ENCODE measurements at regions not wholly inside any gene's neighbourhood (a gene's known extent, or its start where the extent isn't known, plus 50 kb on each side); places are given as distances from the start of the nearest gene placed in this dataset.
A peak's percentile ranks its signal among the peaks of the same experiment; 100 is the strongest.
"Not testable (repeated sequence)": the region's sequence is repeated elsewhere in the genome, so short reads cannot be mapped to it uniquely, and the experiment has no call there.

DNA sequence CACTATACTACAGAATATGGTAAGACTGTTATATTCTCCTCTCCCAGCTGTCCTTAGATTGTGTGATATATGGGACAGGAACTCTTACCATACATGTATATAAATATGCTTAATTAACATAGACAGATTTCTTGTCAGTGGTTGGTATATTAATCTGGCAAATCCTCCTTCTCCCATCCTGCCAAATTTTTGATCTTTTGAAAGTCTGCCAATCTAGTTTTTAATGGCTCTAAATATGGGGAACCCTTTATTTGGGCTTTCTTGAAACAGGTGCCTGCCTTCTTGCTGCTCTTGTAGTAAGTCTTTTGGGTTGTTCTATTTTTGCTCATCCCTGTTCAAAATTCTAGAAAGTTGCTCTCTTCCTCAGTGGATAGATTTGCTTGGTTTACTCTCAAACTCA is 63.5 kb downstream of the SPATA31D1 start:
- ATAC-seq (replicated peaks) (no peak), DNase-seq (no peak)
- H3K4me3 Mint-ChIP-seq = no peak overlapping the region
- H3K36me3 Mint-ChIP-seq = no peaks in the 10 kb centered on the region
- no peak overlapping the region for H3K27ac Mint-ChIP-seq
- H3K9me3 Mint-ChIP-seq = no peaks in the 10 kb centered on the region
- peaks cover 4 to 7% of the 10 kb centered on the region in 2 donors for H3K4me1 Mint-ChIP-seq
- H3K27me3 Mint-ChIP-seq = peaks cover 0 to 5% of the 10 kb centered on the region in 2 donors

DNA sequence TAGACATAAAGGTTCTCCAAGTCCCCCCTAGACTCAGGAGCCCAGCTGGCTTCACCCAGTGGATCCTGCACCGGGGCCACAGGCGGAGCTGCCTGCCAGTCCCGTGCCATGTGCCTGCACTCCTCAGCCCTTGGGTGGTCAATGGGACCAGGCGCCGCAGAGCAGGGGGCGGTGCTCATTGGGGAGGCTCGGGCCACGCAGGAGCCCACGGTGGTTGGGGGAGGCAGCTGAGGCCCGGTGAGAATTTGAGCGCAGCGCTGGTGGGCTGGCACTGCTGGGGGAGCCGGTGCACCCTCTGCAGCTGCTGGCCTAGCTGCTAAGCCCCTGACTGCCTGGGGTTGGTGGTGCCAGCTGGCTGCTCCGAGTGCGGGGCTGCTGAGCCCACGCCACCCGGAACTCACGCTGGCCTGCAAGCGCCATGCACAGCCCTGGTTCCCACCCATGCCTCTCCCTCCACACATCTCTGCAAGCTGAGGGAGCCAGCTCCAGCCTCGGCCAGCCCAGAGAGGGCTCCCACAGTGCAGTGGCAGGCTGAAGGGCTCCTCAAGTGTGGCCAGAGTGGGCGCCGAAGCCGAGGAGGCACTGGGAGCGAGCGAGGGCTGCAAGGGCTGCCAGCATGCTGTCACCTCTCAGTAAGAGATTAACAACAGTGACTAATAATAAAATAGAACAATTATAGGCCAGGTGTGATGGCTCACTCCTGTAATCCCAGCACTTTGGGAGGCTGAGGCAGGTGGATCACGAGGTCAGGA is 65.9 kb downstream of the SPATA31D1 start:
- peaks cover 13 to 25% of the 10 kb centered on the region in 2 donors for H3K4me1 Mint-ChIP-seq
- DNase-seq (no peak), ATAC-seq (replicated peaks) (no peak)
- H3K36me3 Mint-ChIP-seq = no peaks in the 10 kb centered on the region
- no peaks in the 10 kb centered on the region for H3K9me3 Mint-ChIP-seq
- no peak overlapping the region for H3K4me3 Mint-ChIP-seq
- no peak overlapping the region for H3K27ac Mint-ChIP-seq
- H3K27me3 Mint-ChIP-seq = peaks cover 0 to 5% of the 10 kb centered on the region in 2 donors

DNA sequence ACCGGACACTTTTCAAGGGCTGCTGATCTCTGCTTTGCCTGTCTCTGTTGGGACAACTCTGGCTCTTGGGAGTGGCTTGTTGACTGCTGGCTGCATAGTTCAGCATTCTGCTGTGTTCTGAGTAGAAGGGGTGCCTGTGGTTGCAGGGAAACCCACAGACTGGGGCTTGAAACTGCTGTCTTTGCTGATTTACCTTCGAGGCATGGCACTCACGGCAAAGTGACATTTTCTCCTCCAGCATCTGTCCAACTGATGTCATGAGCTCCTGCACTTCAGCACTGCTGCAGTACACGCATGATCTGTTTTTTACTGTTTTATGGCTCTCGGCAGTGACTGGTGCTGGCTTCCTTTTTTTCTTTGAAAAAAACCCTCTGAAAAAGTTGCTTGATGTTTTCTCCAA is 69.2 kb downstream of the SPATA31D1 start:
- Mint-ChIP-seq H3K27me3 (peaks cover 3 to 4% of the 10 kb centered on the region in 2 donors), H3K27ac (peak overlapping the region; percentile 10), H3K36me3 (no peaks in the 10 kb centered on the region), H3K4me3 (no peak overlapping the region), H3K4me1 (peaks cover 13 to 27% of the 10 kb centered on the region in 2 donors), H3K9me3 (no peaks in the 10 kb centered on the region)
- peak; percentile 82 to 88 for ATAC-seq (replicated peaks)
- DNase-seq = peak; percentile 17

DNA sequence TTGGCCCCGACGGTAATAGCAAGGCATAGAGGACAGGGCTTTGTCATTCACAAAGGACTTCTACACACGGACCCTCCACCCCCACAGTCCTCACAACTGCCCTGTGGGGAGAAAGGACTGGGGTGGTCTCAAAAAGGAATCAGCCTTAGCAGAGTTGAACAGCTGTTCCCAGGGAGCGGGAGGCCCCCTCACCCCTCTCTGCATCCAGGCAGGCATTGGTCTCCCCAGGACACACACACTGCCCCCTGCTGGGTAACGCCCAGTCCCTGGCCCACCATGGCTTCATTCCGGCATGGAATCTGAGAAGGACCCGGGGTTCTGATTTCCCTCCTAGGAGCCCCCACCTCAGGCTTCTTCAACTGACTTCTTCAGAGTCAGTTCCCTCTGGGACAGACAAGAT is 73.2 kb downstream of the SPATA31D1 start:
- H3K4me3 Mint-ChIP-seq; H3K36me3 Mint-ChIP-seq; H3K27ac Mint-ChIP-seq; H3K9me3 Mint-ChIP-seq; ATAC-seq (replicated peaks); DNase-seq; H3K27me3 Mint-ChIP-seq: not testable (repeated sequence)
- peaks cover 13 to 31% of the 10 kb centered on the region in 2 donors for H3K4me1 Mint-ChIP-seq

DNA sequence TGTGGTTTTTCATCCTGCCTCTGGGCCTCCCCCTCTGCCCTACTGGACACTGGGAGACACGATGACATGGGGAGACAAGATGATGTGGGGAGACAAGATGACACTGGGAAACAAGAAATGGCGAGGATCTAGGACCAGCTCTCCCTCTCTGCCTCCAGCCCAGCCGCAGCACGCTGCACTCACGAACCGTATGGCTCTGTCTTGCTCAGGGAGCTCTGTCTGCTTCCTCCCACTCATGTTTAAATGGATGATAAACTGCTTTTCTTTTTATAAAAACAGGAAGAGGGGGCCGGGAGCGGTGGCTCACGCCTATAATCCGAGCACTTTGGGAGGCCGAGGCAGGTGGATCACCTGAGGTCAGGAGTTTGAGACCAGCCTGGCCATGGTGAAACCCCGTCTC is 73.7 kb downstream of the SPATA31D1 start:
- DNase-seq (no peak), ATAC-seq (replicated peaks) (no peak)
- Mint-ChIP-seq H3K36me3 (no peaks in the 10 kb centered on the region), H3K9me3 (no peaks in the 10 kb centered on the region), H3K27me3 (peaks cover 3 to 6% of the 10 kb centered on the region in 2 donors), H3K4me1 (peaks cover 13 to 27% of the 10 kb centered on the region in 2 donors), H3K27ac (no peak overlapping the region), H3K4me3 (no peak overlapping the region)

DNA sequence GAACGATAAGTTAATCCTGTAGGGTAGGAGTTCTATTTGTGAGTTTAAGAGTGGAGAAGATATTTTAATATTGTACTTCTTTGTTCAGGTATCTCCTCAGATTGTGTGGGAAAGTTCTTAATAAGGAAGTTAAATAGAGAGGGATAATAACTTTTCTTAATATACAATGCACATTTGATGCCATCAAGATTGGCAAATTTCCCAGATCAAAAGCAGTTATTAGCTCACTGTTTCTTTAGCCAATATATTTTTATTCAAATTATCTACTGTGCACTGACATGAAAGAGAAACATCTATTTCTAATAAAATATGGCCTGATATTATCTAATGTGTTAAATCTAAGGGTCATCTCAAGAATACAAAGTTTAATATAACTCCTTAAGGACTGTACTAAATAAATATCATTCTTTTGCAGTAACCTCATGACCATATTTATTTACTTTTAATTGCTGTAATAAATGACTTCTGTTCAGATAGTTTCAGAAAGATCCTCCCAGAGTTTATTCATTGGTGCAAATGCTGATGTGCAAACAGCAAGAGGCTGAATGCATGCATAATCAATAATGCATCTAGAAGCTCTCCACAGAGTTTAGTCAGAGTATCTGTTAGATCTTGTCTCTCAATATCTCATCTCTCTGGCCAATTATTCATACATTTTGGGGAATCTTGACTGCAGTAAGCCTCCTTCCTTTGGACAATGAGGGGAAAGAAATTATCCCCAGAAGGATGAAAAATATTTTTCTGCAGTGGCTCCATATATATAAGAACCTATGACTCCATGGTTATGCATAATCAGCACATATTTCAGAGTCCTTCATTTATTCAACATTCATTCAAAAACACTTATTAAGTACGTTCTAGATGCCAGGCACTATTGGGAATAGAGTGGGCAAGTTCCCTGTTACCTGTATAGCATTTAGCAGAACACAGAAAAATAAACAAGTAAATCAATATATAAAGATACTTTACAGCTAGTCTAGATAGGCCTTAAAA is 85.3 kb downstream of the SPATA31D1 start:
- Mint-ChIP-seq H3K4me1 (no peaks in the 10 kb centered on the region), H3K27me3 (no peaks in the 10 kb centered on the region), H3K9me3 (no peaks in the 10 kb centered on the region), H3K36me3 (no peaks in the 10 kb centered on the region), H3K4me3 (no peak overlapping the region), H3K27ac (no peak overlapping the region)
- DNase-seq (no peak), ATAC-seq (replicated peaks) (no peak)

DNA sequence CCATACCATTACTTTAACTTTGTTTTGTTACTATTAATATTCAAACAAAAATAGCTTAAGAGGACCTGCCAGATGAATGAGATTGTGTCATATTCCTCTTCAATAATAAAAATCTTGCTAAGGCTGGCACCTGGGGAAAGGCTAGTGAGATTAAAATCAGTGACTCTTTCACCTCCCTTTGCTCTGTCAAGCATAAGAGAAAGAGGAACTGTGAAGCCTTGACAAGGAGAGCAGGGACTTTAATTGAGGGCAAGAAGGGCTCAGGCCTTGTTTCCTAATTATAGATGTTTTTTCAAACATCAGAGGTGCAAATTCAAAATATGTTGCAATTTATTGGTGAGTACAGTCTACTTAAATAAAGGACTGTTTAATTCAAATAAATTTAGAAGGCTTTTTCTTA is 91.7 kb downstream of the SPATA31D1 start:
- ATAC-seq (replicated peaks) (peak; percentile 87 to 96), DNase-seq (no peak)
- Mint-ChIP-seq H3K27ac (no peak overlapping the region), H3K4me3 (no peak overlapping the region), H3K36me3 (no peaks in the 10 kb centered on the region), H3K27me3 (no peaks in the 10 kb centered on the region), H3K4me1 (peaks cover 7 to 9% of the 10 kb centered on the region in 2 donors), H3K9me3 (no peaks in the 10 kb centered on the region)

GRCh38 chr9:82081496-82081895 is 92.9 kb downstream of the SPATA31D1 start:
- no peak for DNase-seq

DNA sequence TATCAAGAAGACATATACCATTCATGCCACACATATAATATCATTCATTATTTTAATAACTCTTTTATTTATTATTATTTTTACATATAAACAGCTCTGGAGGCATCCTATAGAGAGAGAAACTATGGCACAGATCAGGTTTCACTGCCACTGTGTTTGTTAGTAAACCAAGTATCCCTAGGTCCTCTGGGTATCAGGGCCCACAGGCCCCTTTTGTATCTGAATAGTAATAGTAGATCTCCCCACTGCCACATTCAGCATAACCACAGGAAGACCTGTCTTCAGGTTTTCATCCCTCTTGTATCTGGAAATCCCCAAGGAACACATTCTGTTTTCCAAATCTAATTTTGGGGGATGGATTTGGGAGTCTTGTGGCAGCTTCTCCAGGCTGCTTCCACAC is 94.0 kb downstream of the SPATA31D1 start:
- DNase-seq (no peak), ATAC-seq (replicated peaks) (no peak)
- no peaks in the 10 kb centered on the region for H3K36me3 Mint-ChIP-seq
- peaks cover 14% of the 10 kb centered on the region in 2 donors for H3K4me1 Mint-ChIP-seq
- no peak overlapping the region for H3K27ac Mint-ChIP-seq
- H3K27me3 Mint-ChIP-seq = no peaks in the 10 kb centered on the region
- peaks cover 2 to 5% of the 10 kb centered on the region in 2 donors for H3K9me3 Mint-ChIP-seq
- H3K4me3 Mint-ChIP-seq = no peak overlapping the region

More at GRCh38 chr9:82081496-82081895, 92.9 kb downstream of the SPATA31D1 start:
- no peak overlapping the region for H3K27ac Mint-ChIP-seq
- no peak overlapping the region for H3K4me3 Mint-ChIP-seq
- ATAC-seq (replicated peaks) = no peak
- H3K9me3 Mint-ChIP-seq = peaks cover 2 to 4% of the 10 kb centered on the region in 2 donors
- H3K36me3 Mint-ChIP-seq = no peaks in the 10 kb centered on the region
- peaks cover 11 to 14% of the 10 kb centered on the region in 2 donors for H3K4me1 Mint-ChIP-seq
- no peaks in the 10 kb centered on the region for H3K27me3 Mint-ChIP-seq

DNA sequence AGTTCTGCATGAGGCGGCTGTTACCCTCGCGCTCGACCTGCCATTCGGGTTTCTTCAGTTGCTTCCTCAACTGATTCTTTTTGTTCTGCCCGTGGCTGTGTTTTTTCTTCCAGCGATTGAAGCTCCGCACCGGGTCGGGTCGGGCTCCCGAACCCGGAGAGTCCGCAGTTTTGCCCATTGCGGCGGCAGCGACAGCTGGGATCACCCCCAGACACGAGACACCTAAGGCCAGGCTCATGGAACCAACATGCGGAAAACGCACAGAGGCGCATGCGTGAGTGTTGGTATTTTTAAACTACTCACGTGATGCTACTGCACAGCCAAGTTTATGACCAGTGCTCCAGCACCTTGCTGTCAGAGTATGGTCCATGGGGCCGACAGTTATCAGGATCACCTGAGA is 100.0 kb downstream of the SPATA31D1 start:
- no peak for ATAC-seq (replicated peaks)
- H3K4me1 Mint-ChIP-seq = peaks cover 36 to 45% of the 10 kb centered on the region in 2 donors
- no peaks in the 10 kb centered on the region for H3K27me3 Mint-ChIP-seq
- peaks cover 2 to 9% of the 10 kb centered on the region in 2 donors for H3K9me3 Mint-ChIP-seq
- no peak overlapping the region for H3K27ac Mint-ChIP-seq
- no peak overlapping the region for H3K4me3 Mint-ChIP-seq
- H3K36me3 Mint-ChIP-seq = peaks cover 0 to 5% of the 10 kb centered on the region in 2 donors
- DNase-seq = no peak

GRCh38 chr9:82090046-82090445 is 101.5 kb downstream of the SPATA31D1 start:
- Mint-ChIP-seq H3K36me3 (peaks cover 0 to 5% of the 10 kb centered on the region in 2 donors), H3K27ac (no peak overlapping the region), H3K4me3 (no peak overlapping the region), H3K27me3 (no peaks in the 10 kb centered on the region), H3K4me1 (peaks cover 47 to 57% of the 10 kb centered on the region in 2 donors), H3K9me3 (peaks cover 3 to 9% of the 10 kb centered on the region in 2 donors)
- ATAC-seq (replicated peaks) = no peak
- DNase-seq = no peak

DNA sequence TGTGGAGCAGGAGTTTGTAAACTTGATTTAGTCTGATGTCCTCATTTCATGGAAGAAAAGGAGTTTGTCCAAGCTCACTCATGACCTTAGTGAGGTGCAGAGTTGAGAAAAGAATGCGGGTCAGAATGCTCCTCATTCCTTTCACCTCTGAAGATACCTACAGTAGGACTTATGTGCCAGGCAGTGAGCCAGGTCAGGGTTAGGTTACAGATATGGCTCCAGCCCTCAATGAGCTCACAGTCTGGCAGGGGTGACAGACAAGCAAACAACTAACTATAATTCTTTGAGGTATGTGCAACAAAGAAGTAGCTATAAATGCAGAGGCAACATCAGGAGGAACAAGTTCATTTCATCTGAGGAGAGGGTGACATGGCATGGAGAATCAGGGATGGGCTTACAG is 102.5 kb downstream of the SPATA31D1 start:
- Mint-ChIP-seq H3K4me1 (peaks cover 47 to 58% of the 10 kb centered on the region in 2 donors), H3K27me3 (no peaks in the 10 kb centered on the region), H3K27ac (peak overlapping the region; percentile 93), H3K36me3 (peaks cover 0 to 5% of the 10 kb centered on the region in 2 donors), H3K9me3 (peaks cover 3 to 9% of the 10 kb centered on the region in 2 donors), H3K4me3 (peak overlapping the region in 1 of 2 donors; percentile 72)
- DNase-seq (no peak), ATAC-seq (replicated peaks) (no peak)

GRCh38 chr9:82091610-82092009 is 103.0 kb downstream of the SPATA31D1 start:
- H3K36me3 Mint-ChIP-seq = peaks cover 0 to 5% of the 10 kb centered on the region in 2 donors
- ATAC-seq (replicated peaks) (peak; percentile 89 to 90), DNase-seq (peak; percentile 24)
- H3K27ac Mint-ChIP-seq = peak overlapping the region; percentile 93
- H3K4me3 Mint-ChIP-seq = peak overlapping the region; percentile 52 to 72
- H3K9me3 Mint-ChIP-seq = peaks cover 2 to 4% of the 10 kb centered on the region in 2 donors
- peaks cover 43 to 56% of the 10 kb centered on the region in 2 donors for H3K4me1 Mint-ChIP-seq
- no peaks in the 10 kb centered on the region for H3K27me3 Mint-ChIP-seq

DNA sequence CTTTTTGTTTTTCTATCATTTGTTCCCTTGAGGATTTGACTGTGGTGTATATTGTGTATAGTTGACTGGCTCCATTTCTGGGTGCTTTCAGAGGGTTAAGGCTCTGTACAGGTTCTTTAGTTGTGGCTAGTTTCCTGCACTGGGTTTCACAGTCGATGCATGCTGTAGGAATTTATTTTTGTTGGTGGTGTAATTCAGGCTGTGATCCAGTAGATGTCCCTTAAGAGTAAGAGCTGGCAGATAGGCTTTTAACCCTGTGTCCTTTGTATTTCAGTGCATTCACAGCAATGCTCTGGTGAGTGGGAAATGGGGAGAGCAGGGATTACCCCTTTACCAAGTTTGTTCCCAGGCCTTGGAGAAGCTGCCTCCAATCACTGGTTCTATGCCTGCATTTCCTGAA is 112.9 kb downstream of the SPATA31D1 start:
- Mint-ChIP-seq H3K4me1 (peaks cover 0 to 15% of the 10 kb centered on the region in 2 donors), H3K4me3 (no peak overlapping the region), H3K27me3 (no peaks in the 10 kb centered on the region), H3K9me3 (peaks cover 21 to 28% of the 10 kb centered on the region in 2 donors), H3K36me3 (peaks cover 11 to 29% of the 10 kb centered on the region in 2 donors), H3K27ac (no peak overlapping the region)
- DNase-seq (no peak), ATAC-seq (replicated peaks) (no peak)

Measured in stimulated activated naive B cell treated with anti-CD40 and anti-IgM and Interleukin-4, amounts not matched to agents 10 μg/mL and 1 μg/mL and 100 μg/mL, for 72 hours (primary cell).